ENCODE measurements at regions not wholly inside any gene's neighbourhood (a gene's known extent, or its start where the extent isn't known, plus 50 kb on each side); places are given as distances from the start of the nearest gene placed in this dataset.

- H3K27me3 ChIP-seq, result no peaks in the 10 kb centered on the region
- TF ChIP-seq, protein P1, sequence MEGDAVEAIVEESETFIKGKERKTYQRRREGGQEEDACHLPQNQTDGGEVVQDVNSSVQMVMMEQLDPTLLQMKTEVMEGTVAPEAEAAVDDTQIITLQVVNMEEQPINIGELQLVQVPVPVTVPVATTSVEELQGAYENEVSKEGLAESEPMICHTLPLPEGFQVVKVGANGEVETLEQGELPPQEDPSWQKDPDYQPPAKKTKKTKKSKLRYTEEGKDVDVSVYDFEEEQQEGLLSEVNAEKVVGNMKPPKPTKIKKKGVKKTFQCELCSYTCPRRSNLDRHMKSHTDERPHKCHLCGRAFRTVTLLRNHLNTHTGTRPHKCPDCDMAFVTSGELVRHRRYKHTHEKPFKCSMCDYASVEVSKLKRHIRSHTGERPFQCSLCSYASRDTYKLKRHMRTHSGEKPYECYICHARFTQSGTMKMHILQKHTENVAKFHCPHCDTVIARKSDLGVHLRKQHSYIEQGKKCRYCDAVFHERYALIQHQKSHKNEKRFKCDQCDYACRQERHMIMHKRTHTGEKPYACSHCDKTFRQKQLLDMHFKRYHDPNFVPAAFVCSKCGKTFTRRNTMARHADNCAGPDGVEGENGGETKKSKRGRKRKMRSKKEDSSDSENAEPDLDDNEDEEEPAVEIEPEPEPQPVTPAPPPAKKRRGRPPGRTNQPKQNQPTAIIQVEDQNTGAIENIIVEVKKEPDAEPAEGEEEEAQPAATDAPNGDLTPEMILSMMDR (IDR thresholded peaks at IDR 0.05), result no peak
- H3K4me3 ChIP-seq, result no peak overlapping the region
- H3K27ac ChIP-seq, result no peak overlapping the region
- H3K9me3 ChIP-seq, result no peaks in the 10 kb centered on the region
- peaks cover 0 to 11% of the 10 kb centered on the region in 2 donors for H3K4me1 ChIP-seq
- no peaks in the 10 kb centered on the region for H3K36me3 ChIP-seq
- DNase-seq (ENCODE audit: low spot score), result no peak
Observed at GRCh38 chr16:49024016-49024415, 257.6 kb downstream of the CBLN1 start.

DNA sequence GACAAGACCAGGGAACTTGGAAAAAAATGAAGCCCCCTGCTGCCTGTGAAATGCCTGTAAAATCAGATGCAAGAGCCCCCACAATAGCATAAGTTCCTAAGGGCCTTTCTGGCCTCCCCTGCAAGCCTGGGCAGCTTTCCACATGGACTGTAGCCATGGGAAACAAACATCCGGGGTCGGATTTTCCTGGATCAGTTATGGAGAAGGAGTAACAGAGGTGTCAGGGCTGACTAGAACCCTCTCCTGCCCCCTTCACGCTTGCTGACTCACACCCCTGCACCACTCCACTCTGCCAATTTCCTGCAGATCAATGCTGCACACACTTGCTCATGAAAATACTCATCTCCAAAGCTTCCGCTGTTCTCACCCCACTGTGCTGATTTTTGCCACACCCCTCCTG, 258.6 kb downstream of the CBLN1 start:
- H3K9me3 ChIP-seq, result no peaks in the 10 kb centered on the region
- H3K27me3 ChIP-seq, result no peaks in the 10 kb centered on the region
- H3K27ac ChIP-seq, result no peak overlapping the region
- no peaks in the 10 kb centered on the region for H3K36me3 ChIP-seq
- DNase-seq (ENCODE audit: low spot score), result no peak
- H3K4me1 ChIP-seq, result peaks cover 0 to 11% of the 10 kb centered on the region in 2 donors
- H3K4me3 ChIP-seq, result no peak overlapping the region
- TF ChIP-seq, protein P1 (IDR thresholded peaks at IDR 0.05), result no peak

DNA sequence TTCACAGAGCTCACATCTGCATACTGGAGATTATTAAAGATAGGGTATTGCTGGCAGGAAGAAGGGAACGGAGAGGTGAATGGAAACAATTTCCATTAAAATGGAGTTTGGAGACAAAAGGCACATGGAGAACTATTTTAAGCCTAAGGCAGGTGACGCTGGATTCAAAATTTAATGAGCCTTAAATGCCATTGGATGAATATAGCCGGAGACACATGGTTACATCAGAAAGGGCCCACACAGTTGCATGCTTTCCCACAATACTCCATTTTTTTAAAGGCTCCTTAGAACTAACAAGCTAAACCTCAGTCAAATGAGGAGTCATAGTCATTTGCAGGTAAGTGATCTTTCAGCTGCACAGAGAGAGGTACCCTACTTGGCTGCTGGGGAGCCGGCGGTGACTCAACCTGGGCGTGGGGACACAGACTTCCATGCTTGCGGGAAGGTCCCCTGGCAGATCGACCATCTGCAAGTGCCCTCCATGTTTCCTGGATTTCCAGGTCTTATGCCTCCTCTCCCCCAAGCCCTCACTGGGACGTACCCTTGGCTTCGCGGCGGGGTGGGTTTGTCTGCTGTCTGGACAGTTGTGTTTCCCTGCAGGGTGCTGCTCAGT, 259.2 kb downstream of the CBLN1 start:
- Histone ChIP-seq H3K9me3 (no peaks in the 10 kb centered on the region), H3K4me1 (peaks cover 0 to 11% of the 10 kb centered on the region in 2 donors), H3K27ac (no peak overlapping the region), H3K27me3 (no peaks in the 10 kb centered on the region), H3K36me3 (no peaks in the 10 kb centered on the region), H3K4me3 (no peak overlapping the region)
- no peak for DNase-seq (ENCODE audit: low spot score)
- TF ChIP-seq, protein P1 (IDR thresholded peaks at IDR 0.05), result no peak

GRCh38 chr16:49021136-49021535, 260.5 kb downstream of the CBLN1 start:
- no peaks in the 10 kb centered on the region for H3K27me3 ChIP-seq
- H3K4me1 ChIP-seq, result peaks cover 0 to 11% of the 10 kb centered on the region in 2 donors
- no peak for DNase-seq (ENCODE audit: low spot score)
- no peak overlapping the region for H3K27ac ChIP-seq
- no peaks in the 10 kb centered on the region for H3K36me3 ChIP-seq
- TF ChIP-seq, protein P1 (IDR thresholded peaks at IDR 0.05), result no peak
- no peak overlapping the region for H3K4me3 ChIP-seq
- H3K9me3 ChIP-seq, result no peaks in the 10 kb centered on the region

DNA sequence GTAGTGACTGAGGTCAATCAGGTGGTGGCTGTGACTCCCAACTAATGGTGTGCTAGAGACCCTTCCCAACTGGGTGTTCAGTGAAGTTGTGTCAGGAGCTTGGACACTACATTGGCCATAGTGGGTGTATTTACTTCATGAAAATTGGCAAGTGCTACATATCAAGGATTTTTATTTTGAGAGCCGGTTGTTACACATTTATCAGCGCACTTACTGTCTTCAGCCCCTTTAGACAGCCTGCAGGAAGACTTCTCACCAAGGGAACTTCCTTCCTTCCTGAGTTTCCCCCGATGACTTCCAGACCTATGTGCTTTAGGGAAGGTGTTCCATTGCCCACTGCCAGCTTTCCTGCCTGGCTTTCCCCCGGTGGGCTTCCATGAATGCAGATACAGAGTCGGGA, 261.2 kb downstream of the CBLN1 start:
- TF ChIP-seq, protein P1 (IDR thresholded peaks at IDR 0.05), result no peak
- H3K27ac ChIP-seq, result no peak overlapping the region

DNA sequence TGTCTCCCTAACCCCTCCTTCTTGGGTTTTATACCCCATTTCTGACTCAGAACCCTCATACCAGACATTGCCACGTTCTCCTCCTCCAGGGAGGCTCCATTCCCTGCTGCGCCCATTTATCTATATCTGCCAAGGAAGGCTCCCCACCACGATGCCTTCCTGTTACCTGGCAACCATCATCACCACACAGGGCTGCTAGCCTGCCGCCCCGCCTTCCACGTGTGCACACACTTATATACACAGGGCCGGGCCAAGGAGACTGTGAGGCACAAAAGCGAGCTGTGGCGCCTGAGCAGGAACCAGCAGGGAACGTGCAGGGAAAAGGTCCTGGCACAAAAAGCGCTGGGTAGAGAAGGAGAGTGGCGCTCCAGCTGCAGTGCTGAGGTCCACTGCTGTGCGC, 261.8 kb downstream of the CBLN1 start:
- no peak overlapping the region for H3K27ac ChIP-seq

More for the DNA sequence above, 261.2 kb downstream of the CBLN1 start:
- Histone ChIP-seq H3K9me3 (no peaks in the 10 kb centered on the region), H3K4me3 (no peak overlapping the region), H3K36me3 (no peaks in the 10 kb centered on the region), H3K4me1 (peaks cover 0 to 11% of the 10 kb centered on the region in 2 donors), H3K27me3 (no peaks in the 10 kb centered on the region)
- no peak for DNase-seq (ENCODE audit: low spot score)

More for the DNA sequence above, 261.8 kb downstream of the CBLN1 start:
- Histone ChIP-seq H3K27me3 (no peaks in the 10 kb centered on the region), H3K9me3 (no peaks in the 10 kb centered on the region), H3K4me1 (peaks cover 0 to 11% of the 10 kb centered on the region in 2 donors), H3K36me3 (no peaks in the 10 kb centered on the region), H3K4me3 (no peak overlapping the region)
- TF ChIP-seq, protein P1 (IDR thresholded peaks at IDR 0.05), result no peak
- no peak for DNase-seq (ENCODE audit: low spot score)

Data from right atrium auricular region (tissue), 2 donors.